HepG2 (cell line): ENCODE measurements at regions not wholly inside any gene's neighbourhood (a gene's known extent, or its start where the extent isn't known, plus 50 kb on each side); places are given as distances from the start of the nearest gene placed in this dataset.

ENCODE experiments used
- ARNT2 ChIP-seq: sonication (generic); formaldehyde crosslinking; IDR thresholded peaks from 2 replicates; pipeline ENCODE4 v1.8.0; 2022; ENCODE audit warnings: mild to moderate bottlenecking, low read depth, missing genetic modification reagents, moderate library complexity
- EED ChIP-seq: sonication (generic); formaldehyde crosslinking; IDR thresholded peaks from 2 replicates; pipeline ENCODE4 v1.5.0; 2020; ENCODE audit warnings: mild to moderate bottlenecking, missing genetic modification reagents
- FOSL2 ChIP-seq: sonication (generic); formaldehyde crosslinking; IDR thresholded peaks from 2 replicates; pipeline ENCODE4 v1.4.0; 2020; ENCODE audit warnings: missing genetic modification reagents
- FOXA1 ChIP-seq, 2 experiments: fragments of 450-650 bp in 1 of 2; sonication (generic) in 1 of 2; formaldehyde crosslinking in 1 of 2; IDR thresholded peaks; 2 replicates each; pipeline versions ENCODE4 v1.4.0 to v1.6.1; 2016 to 2020; ENCODE audit warnings: missing genetic modification reagents in 1 of 2
- FOXA3 ChIP-seq: IDR thresholded peaks from 2 replicates; pipeline ENCODE4 v1.6.1; 2016; ENCODE audit warnings: missing genetic modification reagents, missing compliant biosample characterization
- ISL2 ChIP-seq: sonication (generic); formaldehyde crosslinking; IDR thresholded peaks from 2 replicates; pipeline ENCODE4 v1.5.0; 2020; ENCODE audit warnings: missing genetic modification reagents
- JUN ChIP-seq: sonication (generic); formaldehyde crosslinking; IDR thresholded peaks from 2 replicates; pipeline ENCODE4 v1.4.0; 2020; ENCODE audit warnings: mild to moderate bottlenecking, missing genetic modification reagents
- MIER3 ChIP-seq: IDR thresholded peaks from 2 replicates; pipeline ENCODE4 v1.6.1; 2016; ENCODE audit warnings: missing compliant biosample characterization, borderline replicate concordance
- NFKBIZ ChIP-seq: IDR thresholded peaks from 2 replicates; pipeline ENCODE4 v1.6.1; 2018; ENCODE audit warnings: missing genetic modification reagents, missing compliant biosample characterization
- TBX3 ChIP-seq: fragments of 450-650 bp; IDR thresholded peaks from 2 replicates; pipeline ENCODE4 v1.6.1; 2017; ENCODE audit warnings: antibody characterized with exemption, mild to moderate bottlenecking, inconsistent platforms, borderline replicate concordance
- TEAD3 ChIP-seq: optimal IDR thresholded peaks from 2 replicates; pipeline ENCODE3; 2016; ENCODE audit warnings: borderline replicate concordance
- WIZ ChIP-seq: sonication (generic); formaldehyde crosslinking; IDR thresholded peaks from 2 replicates; pipeline ENCODE4 v1.5.1; 2020; ENCODE audit warnings: mild to moderate bottlenecking, missing genetic modification reagents
- ZEB1 ChIP-seq: IDR thresholded peaks from 2 replicates; pipeline ENCODE4 v1.6.1; 2012; ENCODE audit warnings: mild to moderate bottlenecking, low read depth, inconsistent platforms; ENCODE audit not compliant: insufficient replicate concordance
- ZMYM4 ChIP-seq: sonication (generic); formaldehyde crosslinking; IDR thresholded peaks from 2 replicates; pipeline ENCODE4 v1.8.1; 2023; ENCODE audit warnings: mild to moderate bottlenecking, missing genetic modification reagents
- ZNF260 ChIP-seq: sonication (generic); formaldehyde crosslinking; IDR thresholded peaks from 2 replicates; pipeline ENCODE4 v1.4.0; 2020; ENCODE audit warnings: missing genetic modification reagents, low read depth, mild to moderate bottlenecking, borderline replicate concordance
- ZNF644 ChIP-seq: IDR thresholded peaks from 2 replicates; pipeline ENCODE4 v1.6.1; 2016; ENCODE audit warnings: low read depth
- ZNF761 ChIP-seq: sonication (generic); formaldehyde crosslinking; conservative IDR thresholded peaks from 2 replicates; pipeline ENCODE4 v1.4.0; 2020; ENCODE audit warnings: mild to moderate bottlenecking, missing genetic modification reagents
- ZNF782 ChIP-seq: sonication (generic); formaldehyde crosslinking; IDR thresholded peaks from 2 replicates; pipeline ENCODE4 v1.4.0; 2020; ENCODE audit warnings: missing genetic modification reagents, mild to moderate bottlenecking, borderline replicate concordance
- ZNF891 ChIP-seq: sonication (generic); formaldehyde crosslinking; IDR thresholded peaks from 2 replicates; pipeline ENCODE4 v1.5.0; 2020; ENCODE audit warnings: mild to moderate bottlenecking, missing genetic modification reagents
- ZSCAN20 ChIP-seq: sonication (generic); formaldehyde crosslinking; IDR thresholded peaks from 2 replicates; pipeline ENCODE4 v1.4.0; 2020; ENCODE audit warnings: missing genetic modification reagents, mild to moderate bottlenecking, borderline replicate concordance
- ZSCAN30 ChIP-seq: sonication (generic); formaldehyde crosslinking; IDR thresholded peaks from 2 replicates; pipeline ENCODE4 v1.5.0; 2020; ENCODE audit warnings: mild to moderate bottlenecking, missing genetic modification reagents
- TF ChIP-seq, protein P1 (sequence below): sonication (generic); formaldehyde crosslinking; conservative IDR thresholded peaks from 2 replicates; pipeline ENCODE4 v1.4.0; 2020; ENCODE audit warnings: mild to moderate bottlenecking, missing genetic modification reagents, moderate library complexity
- TF ChIP-seq, protein P2 (sequence below): sonication (generic); formaldehyde crosslinking; IDR thresholded peaks from 2 replicates; pipeline ENCODE4 v1.8.0; 2022; ENCODE audit warnings: missing genetic modification reagents, mild to moderate bottlenecking, moderate library complexity, borderline replicate concordance
- TF ChIP-seq, protein P3 (sequence below): sonication (generic); formaldehyde crosslinking; IDR thresholded peaks from 2 replicates; pipeline ENCODE4 v1.5.0; 2020; ENCODE audit warnings: missing genetic modification reagents, mild to moderate bottlenecking, borderline replicate concordance

DNA sequence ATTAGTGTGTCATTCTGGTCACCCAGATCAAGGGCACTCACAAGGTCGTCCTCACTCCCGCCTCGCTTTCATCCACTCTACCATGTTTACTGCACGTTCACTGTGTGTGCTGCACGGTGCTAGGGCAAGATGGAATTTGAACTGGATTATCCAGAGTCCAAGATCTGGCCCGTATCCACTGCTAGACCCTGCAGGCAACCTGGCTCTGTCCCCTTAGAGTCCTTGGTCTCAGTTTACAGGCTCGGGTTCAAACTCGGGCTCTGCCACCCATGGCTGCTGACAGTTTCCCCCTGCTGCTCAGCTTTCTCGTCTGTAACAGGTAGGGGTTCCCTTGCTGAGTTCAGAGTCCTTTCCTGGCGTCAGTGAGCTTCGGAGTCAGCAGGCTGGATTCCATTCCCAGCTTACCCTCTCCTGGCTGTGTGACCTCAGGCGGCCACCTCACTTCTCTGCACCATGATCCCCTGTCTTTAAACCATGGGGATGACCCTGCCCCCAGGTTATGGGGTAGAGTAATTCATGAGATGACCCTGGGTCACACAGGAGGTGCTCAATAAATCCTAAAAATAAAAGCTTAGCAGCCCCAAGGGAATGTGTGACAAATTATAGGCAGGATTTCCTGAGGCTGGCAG, 79.6 kb upstream of the SLC6A6 start (continued):
- TF ChIP-seq, protein P1, sequence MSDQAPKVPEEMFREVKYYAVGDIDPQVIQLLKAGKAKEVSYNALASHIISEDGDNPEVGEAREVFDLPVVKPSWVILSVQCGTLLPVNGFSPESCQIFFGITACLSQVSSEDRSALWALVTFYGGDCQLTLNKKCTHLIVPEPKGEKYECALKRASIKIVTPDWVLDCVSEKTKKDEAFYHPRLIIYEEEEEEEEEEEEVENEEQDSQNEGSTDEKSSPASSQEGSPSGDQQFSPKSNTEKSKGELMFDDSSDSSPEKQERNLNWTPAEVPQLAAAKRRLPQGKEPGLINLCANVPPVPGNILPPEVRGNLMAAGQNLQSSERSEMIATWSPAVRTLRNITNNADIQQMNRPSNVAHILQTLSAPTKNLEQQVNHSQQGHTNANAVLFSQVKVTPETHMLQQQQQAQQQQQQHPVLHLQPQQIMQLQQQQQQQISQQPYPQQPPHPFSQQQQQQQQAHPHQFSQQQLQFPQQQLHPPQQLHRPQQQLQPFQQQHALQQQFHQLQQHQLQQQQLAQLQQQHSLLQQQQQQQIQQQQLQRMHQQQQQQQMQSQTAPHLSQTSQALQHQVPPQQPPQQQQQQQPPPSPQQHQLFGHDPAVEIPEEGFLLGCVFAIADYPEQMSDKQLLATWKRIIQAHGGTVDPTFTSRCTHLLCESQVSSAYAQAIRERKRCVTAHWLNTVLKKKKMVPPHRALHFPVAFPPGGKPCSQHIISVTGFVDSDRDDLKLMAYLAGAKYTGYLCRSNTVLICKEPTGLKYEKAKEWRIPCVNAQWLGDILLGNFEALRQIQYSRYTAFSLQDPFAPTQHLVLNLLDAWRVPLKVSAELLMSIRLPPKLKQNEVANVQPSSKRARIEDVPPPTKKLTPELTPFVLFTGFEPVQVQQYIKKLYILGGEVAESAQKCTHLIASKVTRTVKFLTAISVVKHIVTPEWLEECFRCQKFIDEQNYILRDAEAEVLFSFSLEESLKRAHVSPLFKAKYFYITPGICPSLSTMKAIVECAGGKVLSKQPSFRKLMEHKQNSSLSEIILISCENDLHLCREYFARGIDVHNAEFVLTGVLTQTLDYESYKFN (CRISPR knock-in tag), result peak; percentile 84
- TF ChIP-seq ZMYM4 (CRISPR knock-in tag) (peak; percentile 68), ZEB1 (no peak), MIER3 (CRISPR knock-in tag) (no peak), ZNF644 (peak; percentile 91), ZNF891 (peak; percentile 47; the same call in 1 of the 2 replicates), FOXA1 (IDR thresholded peaks at IDR 0.05) (no peak), FOXA1 (CRISPR knock-in tag; IDR thresholded peaks at IDR 0.05) (peak; percentile 58), JUN (CRISPR knock-in tag) (peak; percentile 50; the same call in 1 of the 2 replicates), ZSCAN30 (CRISPR knock-in tag) (no peak), EED (CRISPR knock-in tag) (no peak), ISL2 (CRISPR knock-in tag) (no peak), WIZ (CRISPR knock-in tag) (no peak; the same call in 1 of the 2 replicates), ZSCAN20 (CRISPR knock-in tag) (peak; percentile 76; the same call in 1 of the 2 replicates), NFKBIZ (CRISPR knock-in tag) (no peak), ZNF782 (CRISPR knock-in tag) (no peak), ZNF761 (CRISPR knock-in tag) (peak; percentile 73; the same call in 1 of the 2 replicates), FOSL2 (CRISPR knock-in tag) (peak; percentile 22; the same call in 1 of the 2 replicates), ARNT2 (CRISPR knock-in tag) (no peak), TEAD3 (peak; percentile 40), TBX3 (peak; percentile 40; the same call in 1 of the 2 replicates), FOXA3 (CRISPR knock-in tag) (peak; percentile 71), ZNF260 (CRISPR knock-in tag) (no peak)
- TF ChIP-seq, protein P2, sequence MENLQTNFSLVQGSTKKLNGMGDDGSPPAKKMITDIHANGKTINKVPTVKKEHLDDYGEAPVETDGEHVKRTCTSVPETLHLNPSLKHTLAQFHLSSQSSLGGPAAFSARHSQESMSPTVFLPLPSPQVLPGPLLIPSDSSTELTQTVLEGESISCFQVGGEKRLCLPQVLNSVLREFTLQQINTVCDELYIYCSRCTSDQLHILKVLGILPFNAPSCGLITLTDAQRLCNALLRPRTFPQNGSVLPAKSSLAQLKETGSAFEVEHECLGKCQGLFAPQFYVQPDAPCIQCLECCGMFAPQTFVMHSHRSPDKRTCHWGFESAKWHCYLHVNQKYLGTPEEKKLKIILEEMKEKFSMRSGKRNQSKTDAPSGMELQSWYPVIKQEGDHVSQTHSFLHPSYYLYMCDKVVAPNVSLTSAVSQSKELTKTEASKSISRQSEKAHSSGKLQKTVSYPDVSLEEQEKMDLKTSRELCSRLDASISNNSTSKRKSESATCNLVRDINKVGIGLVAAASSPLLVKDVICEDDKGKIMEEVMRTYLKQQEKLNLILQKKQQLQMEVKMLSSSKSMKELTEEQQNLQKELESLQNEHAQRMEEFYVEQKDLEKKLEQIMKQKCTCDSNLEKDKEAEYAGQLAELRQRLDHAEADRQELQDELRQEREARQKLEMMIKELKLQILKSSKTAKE (CRISPR knock-in tag), result no peak
- TF ChIP-seq, protein P3, sequence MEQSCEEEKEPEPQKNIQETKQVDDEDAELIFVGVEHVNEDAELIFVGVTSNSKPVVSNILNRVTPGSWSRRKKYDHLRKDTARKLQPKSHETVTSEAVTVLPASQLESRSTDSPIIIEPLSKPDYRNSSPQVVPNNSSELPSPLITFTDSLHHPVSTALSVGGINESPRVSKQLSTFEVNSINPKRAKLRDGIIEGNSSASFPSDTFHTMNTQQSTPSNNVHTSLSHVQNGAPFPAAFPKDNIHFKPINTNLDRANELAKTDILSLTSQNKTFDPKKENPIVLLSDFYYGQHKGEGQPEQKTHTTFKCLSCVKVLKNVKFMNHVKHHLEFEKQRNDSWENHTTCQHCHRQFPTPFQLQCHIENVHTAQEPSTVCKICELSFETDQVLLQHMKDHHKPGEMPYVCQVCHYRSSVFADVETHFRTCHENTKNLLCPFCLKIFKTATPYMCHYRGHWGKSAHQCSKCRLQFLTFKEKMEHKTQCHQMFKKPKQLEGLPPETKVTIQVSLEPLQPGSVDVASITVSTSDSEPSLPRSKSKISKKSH (CRISPR knock-in tag), result peak; percentile 45; the same call in 1 of the 2 replicates
